SIG-M5 treated with dmso at 0.1 percent for 504 hours (cell line): ENCODE measurements at regions not wholly inside any gene's neighbourhood (a gene's known extent, or its start where the extent isn't known, plus 50 kb on each side); places are given as distances from the start of the nearest gene placed in this dataset.

Experiments used
- DNase-seq: peaks from one replicate; lab custom pipeline; 2025; ENCODE audit not compliant: unreplicated experiment; lab: John Stamatoyannopoulos, UW

GRCh38 chr5:39850291-39850690 lies 425.5 kb upstream of the DAB2 start:
- DNase-seq: no peak

GRCh38 chr5:39846144-39846543 lies 421.4 kb upstream of the DAB2 start:
- DNase-seq: no peak

GRCh38 chr5:39843767-39844166 lies 419.0 kb upstream of the DAB2 start:
- no peak for DNase-seq

- no peak for DNase-seq
Observed at GRCh38 chr5:39835371-39835770, 410.6 kb upstream of the DAB2 start.

- DNase-seq: no peak
Observed at GRCh38 chr5:39829441-39829840, 404.7 kb upstream of the DAB2 start.

GRCh38 chr5:39826051-39826450 lies 401.3 kb upstream of the DAB2 start:
- no peak for DNase-seq

- no peak for DNase-seq
Observed at GRCh38 chr5:39825301-39825700, 400.5 kb upstream of the DAB2 start.

GRCh38 chr5:39822020-39822419 lies 397.2 kb upstream of the DAB2 start:
- no peak for DNase-seq

- no peak for DNase-seq
Observed at GRCh38 chr5:39816866-39817265, 392.1 kb upstream of the DAB2 start.

GRCh38 chr5:39816156-39816845 lies 391.5 kb upstream of the DAB2 start:
- no peak for DNase-seq

GRCh38 chr5:39815711-39816110 lies 390.9 kb upstream of the DAB2 start:
- no peak for DNase-seq

- DNase-seq: no peak
Observed at GRCh38 chr5:39811381-39811780, 386.6 kb upstream of the DAB2 start.

GRCh38 chr5:39808656-39809055 lies 383.9 kb upstream of the DAB2 start:
- DNase-seq: no peak

- DNase-seq: no peak
Observed at GRCh38 chr5:39801306-39801705, 376.5 kb upstream of the DAB2 start.

GRCh38 chr5:39800042-39800601 lies 375.3 kb upstream of the DAB2 start:
- no peak for DNase-seq

GRCh38 chr5:39799242-39799641 lies 374.5 kb upstream of the DAB2 start:
- DNase-seq: no peak

GRCh38 chr5:39794513-39795210 lies 369.9 kb upstream of the DAB2 start:
- DNase-seq: no peak

- DNase-seq: no peak
Observed at GRCh38 chr5:39785410-39785809, 360.6 kb upstream of the DAB2 start.

- DNase-seq: no peak
Observed at GRCh38 chr5:39783756-39784421, 359.1 kb upstream of the DAB2 start.

- no peak for DNase-seq
Observed at GRCh38 chr5:39780347-39780746, 355.6 kb upstream of the DAB2 start.

- DNase-seq: no peak
Observed at GRCh38 chr5:39779831-39780230, 355.1 kb upstream of the DAB2 start.

GRCh38 chr5:39775797-39776365 lies 351.1 kb upstream of the DAB2 start:
- DNase-seq: no peak
